ENCODE measurements at regions not wholly inside any gene's neighbourhood (a gene's known extent, or its start where the extent isn't known, plus 50 kb on each side); places are given as distances from the start of the nearest gene placed in this dataset.

GRCh38 chr12:18813753-18814152, 75.8 kb downstream of the CAPZA3 start:
- Histone ChIP-seq H3K9ac (ENCODE audit: low read length) (no peak overlapping the region), H3K4me2 (ENCODE audit: low read length) (no peak overlapping the region), H3K9me2 (ENCODE audit: insufficient read depth, low read length) (no peaks in the 10 kb centered on the region), H3K27me3 (ENCODE audit: insufficient read depth, low read depth, low read length) (no peaks in the 10 kb centered on the region), H3K9me3 (ENCODE audit: low read length) (no peaks in the 10 kb centered on the region), H2AFZ (ENCODE audit: low read depth, low read length) (no peak overlapping the region), H3F3A (ENCODE audit: insufficient read depth, low read length, poor library complexity, severe bottlenecking) (no peaks in the 10 kb centered on the region), H4K20me1 (ENCODE audit: insufficient read depth) (no peaks in the 10 kb centered on the region), H3K4me3 (ENCODE audit: low read length) (no peak overlapping the region), H3K27ac (ENCODE audit: low read length) (no peak overlapping the region), H3K79me2 (replicated peaks; ENCODE audit: insufficient read depth, low read length) (no peaks in the 10 kb centered on the region), H3K36me3 (ENCODE audit: insufficient read depth, low read length) (no peaks in the 10 kb centered on the region)
- TF ChIP-seq EP300 (conservative IDR thresholded peaks at IDR 0.05; ENCODE audit: poor library complexity, severe bottlenecking) (no peak), SMC3 (conservative IDR thresholded peaks at IDR 0.05; ENCODE audit: poor library complexity) (no peak), REST (IDR thresholded peaks at IDR 0.05; ENCODE audit: borderline replicate concordance) (no peak), RAD21 (conservative IDR thresholded peaks at IDR 0.05) (no peak), MXI1 (conservative IDR thresholded peaks at IDR 0.05; ENCODE audit: poor library complexity, severe bottlenecking) (no peak), TAF1 (IDR thresholded peaks at IDR 0.05; ENCODE audit: low read depth) (no peak), EZH2 (IDR thresholded peaks at IDR 0.05; ENCODE audit: borderline replicate concordance, insufficient read depth, low read length, poor library complexity, severe bottlenecking) (no peak), CTCF (IDR thresholded peaks at IDR 0.05; ENCODE audit: poor library complexity, severe bottlenecking) (no peak)

GRCh38 chr12:18818579-18819268, 80.8 kb downstream of the CAPZA3 start:
- Histone ChIP-seq H2AFZ (ENCODE audit: low read depth, low read length) (no peak overlapping the region), H4K20me1 (ENCODE audit: insufficient read depth) (no peaks in the 10 kb centered on the region), H3K36me3 (ENCODE audit: insufficient read depth, low read length) (no peaks in the 10 kb centered on the region), H3K9ac (ENCODE audit: low read length) (no peak overlapping the region), H3F3A (ENCODE audit: insufficient read depth, low read length, poor library complexity, severe bottlenecking) (no peaks in the 10 kb centered on the region), H3K79me2 (replicated peaks; ENCODE audit: insufficient read depth, low read length) (no peaks in the 10 kb centered on the region), H3K4me2 (ENCODE audit: low read length) (no peak overlapping the region), H3K4me3 (ENCODE audit: low read length) (no peak overlapping the region), H3K27me3 (ENCODE audit: insufficient read depth, low read depth, low read length) (no peaks in the 10 kb centered on the region), H3K9me2 (ENCODE audit: insufficient read depth, low read length) (no peaks in the 10 kb centered on the region), H3K27ac (ENCODE audit: low read length) (no peak overlapping the region), H3K9me3 (ENCODE audit: low read length) (no peaks in the 10 kb centered on the region)
- TF ChIP-seq REST (IDR thresholded peaks at IDR 0.05; ENCODE audit: borderline replicate concordance) (no peak), TAF1 (IDR thresholded peaks at IDR 0.05; ENCODE audit: low read depth) (no peak), CTCF (IDR thresholded peaks at IDR 0.05; ENCODE audit: poor library complexity, severe bottlenecking) (no peak), SMC3 (conservative IDR thresholded peaks at IDR 0.05; ENCODE audit: poor library complexity) (no peak), EZH2 (IDR thresholded peaks at IDR 0.05; ENCODE audit: borderline replicate concordance, insufficient read depth, low read length, poor library complexity, severe bottlenecking) (no peak), RAD21 (conservative IDR thresholded peaks at IDR 0.05) (no peak), POLR2AphosphoS5 (IDR thresholded peaks at IDR 0.05) (no peak), EP300 (conservative IDR thresholded peaks at IDR 0.05; ENCODE audit: poor library complexity, severe bottlenecking) (no peak), MXI1 (conservative IDR thresholded peaks at IDR 0.05; ENCODE audit: poor library complexity, severe bottlenecking) (no peak)
